GM19395 (cell line): ENCODE measurements at regions not wholly inside any gene's neighbourhood (a gene's known extent, or its start where the extent isn't known, plus 50 kb on each side); places are given as distances from the start of the nearest gene placed in this dataset.

Experiments used
- ATAC-seq: cut with Tn5 transposase; IDR thresholded peaks from one replicate; pipeline ENCODE4 v1.9.1; 2021; ENCODE audit warnings: mild to moderate bottlenecking, moderate library complexity; ENCODE audit not compliant: unreplicated experiment

GRCh38 chr17:12365805-12366204 lies 299.9 kb upstream of the MYOCD start:
- no peak for ATAC-seq

GRCh38 chr17:12369065-12369464 lies 296.6 kb upstream of the MYOCD start:
- no peak for ATAC-seq

- ATAC-seq, result no peak
These were observed 289.4 kb upstream of the MYOCD start for GRCh38 chr17:12376276-12376675.

- ATAC-seq, result no peak
These were observed 279.5 kb upstream of the MYOCD start for GRCh38 chr17:12386225-12386624.

- ATAC-seq, result no peak
These were observed 277.5 kb upstream of the MYOCD start for GRCh38 chr17:12388226-12388625.

- ATAC-seq, result no peak
These were observed 276.3 kb upstream of the MYOCD start for GRCh38 chr17:12389421-12389820.

GRCh38 chr17:12390631-12391030 lies 275.1 kb upstream of the MYOCD start:
- ATAC-seq, result no peak

- no peak for ATAC-seq
These were observed 274.2 kb upstream of the MYOCD start for GRCh38 chr17:12391468-12391867.

GRCh38 chr17:12395733-12396354 lies 269.8 kb upstream of the MYOCD start:
- no peak for ATAC-seq

- ATAC-seq, result no peak
These were observed 267.1 kb upstream of the MYOCD start for GRCh38 chr17:12398441-12399051.

GRCh38 chr17:12402963-12403622 lies 262.6 kb upstream of the MYOCD start:
- ATAC-seq, result no peak

- no peak for ATAC-seq
These were observed 261.8 kb upstream of the MYOCD start for GRCh38 chr17:12403881-12404398.

GRCh38 chr17:12406623-12407215 lies 259.0 kb upstream of the MYOCD start:
- no peak for ATAC-seq

GRCh38 chr17:12407495-12408252 lies 258.0 kb upstream of the MYOCD start:
- ATAC-seq, result no peak

GRCh38 chr17:12409082-12409481 lies 256.6 kb upstream of the MYOCD start:
- no peak for ATAC-seq

GRCh38 chr17:12410717-12411116 lies 255.0 kb upstream of the MYOCD start:
- no peak for ATAC-seq

GRCh38 chr17:12415031-12415430 lies 250.7 kb upstream of the MYOCD start:
- ATAC-seq, result no peak

- ATAC-seq, result no peak
These were observed 244.6 kb upstream of the MYOCD start for GRCh38 chr17:12421077-12421476.

- peak; percentile 92 for ATAC-seq
These were observed 243.9 kb upstream of the MYOCD start for GRCh38 chr17:12421646-12422306.

GRCh38 chr17:12422651-12423050 lies 243.0 kb upstream of the MYOCD start:
- no peak for ATAC-seq

- ATAC-seq, result no peak
These were observed 242.4 kb upstream of the MYOCD start for GRCh38 chr17:12423337-12423736.
